ENCODE measurements at regions not wholly inside any gene's neighbourhood (a gene's known extent, or its start where the extent isn't known, plus 50 kb on each side); places are given as distances from the start of the nearest gene placed in this dataset.

GRCh38 chr3:29011966-29012365 lies 268.9 kb upstream of the RBMS3 start (continued):
- TF ChIP-seq KDM5A (IDR thresholded peaks at IDR 0.05; ENCODE audit: low read length) (no peak), RNF2 (IDR thresholded peaks at IDR 0.05; ENCODE audit: borderline replicate concordance, low read depth, low read length, missing control alignments, poor library complexity, severe bottlenecking) (no peak), BCL11A (IDR thresholded peaks at IDR 0.05; ENCODE audit: low read depth in 2 of 2, low read length in 2 of 2) (no peak), TEAD4 (IDR thresholded peaks at IDR 0.05; ENCODE audit: low read depth, low read length) (no peak), EZH2 (IDR thresholded peaks at IDR 0.05; ENCODE audit: low read depth, low read length, severe bottlenecking) (no peak)

Data from H1 (cell line).